CD4-positive, alpha-beta T cell treated with Interleukin-21 for 1 hour (primary cell): ENCODE measurements at regions not wholly inside any gene's neighbourhood (a gene's known extent, or its start where the extent isn't known, plus 50 kb on each side); places are given as distances from the start of the nearest gene placed in this dataset.
A peak's percentile ranks its signal among the peaks of the same experiment; 100 is the strongest.

Experiments
- DNase-seq: peaks from one replicate; pipeline ENCODE4 v3.0.0-alpha.2; 2020

DNA sequence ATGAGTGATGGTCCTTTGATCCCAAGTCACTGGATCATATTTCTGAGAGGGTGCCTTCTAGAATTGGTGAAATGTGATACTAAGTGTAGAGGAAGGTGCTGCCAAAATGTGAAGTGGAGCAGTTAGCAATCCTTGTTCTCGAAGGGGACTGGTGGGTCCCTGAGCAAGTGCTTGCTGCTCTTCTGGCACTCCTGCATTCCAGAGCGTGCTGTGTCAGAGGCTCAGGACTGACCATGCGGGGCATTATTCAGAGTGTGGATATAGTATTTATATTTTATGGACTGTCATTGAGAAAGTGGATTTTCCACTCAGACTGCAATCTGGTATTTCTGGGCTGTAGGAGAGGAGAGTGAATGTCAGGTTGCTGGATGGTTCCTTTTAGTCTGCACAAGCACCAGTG lies 152.6 kb upstream of the KL start:
- DNase-seq = no peak

DNA sequence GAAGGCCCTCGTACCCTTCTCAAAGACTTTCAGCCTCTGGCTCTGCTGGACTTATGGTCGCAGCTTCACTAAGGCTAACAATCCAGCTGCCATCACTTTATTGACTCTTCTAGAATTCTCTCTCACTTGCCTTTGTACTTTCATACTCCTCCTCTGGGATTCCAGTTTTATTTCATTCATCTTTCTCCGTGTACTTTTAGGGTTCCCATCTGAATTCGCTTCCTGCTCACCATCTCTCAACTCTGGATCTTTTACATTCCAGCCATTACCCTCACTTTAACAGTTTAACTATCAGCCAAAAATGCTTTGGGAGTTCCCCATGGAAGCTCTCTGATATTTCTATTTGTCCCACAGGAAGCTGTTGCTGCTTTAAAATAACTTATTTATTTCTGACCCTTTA lies 149.3 kb upstream of the KL start:
- DNase-seq = no peak

DNA sequence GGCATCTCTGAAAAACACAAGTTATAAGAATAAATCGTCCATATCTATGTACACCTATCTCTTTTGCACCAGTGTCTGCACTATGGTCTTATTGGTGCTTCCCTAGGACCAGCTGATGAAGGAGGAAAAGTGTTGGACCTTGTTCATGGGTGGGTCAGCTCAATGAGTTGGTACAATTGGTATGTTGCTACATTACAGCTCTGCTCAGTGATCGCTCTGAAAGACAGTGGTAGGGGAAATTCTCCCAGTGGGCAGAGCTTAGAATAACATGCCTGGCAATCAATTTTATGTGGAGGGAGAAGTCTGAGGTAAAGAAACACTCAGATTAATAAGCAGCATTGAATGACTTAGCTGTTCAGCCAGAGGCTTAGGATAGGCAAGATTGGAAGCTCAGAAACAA lies 138.7 kb upstream of the KL start:
- no peak for DNase-seq

DNA sequence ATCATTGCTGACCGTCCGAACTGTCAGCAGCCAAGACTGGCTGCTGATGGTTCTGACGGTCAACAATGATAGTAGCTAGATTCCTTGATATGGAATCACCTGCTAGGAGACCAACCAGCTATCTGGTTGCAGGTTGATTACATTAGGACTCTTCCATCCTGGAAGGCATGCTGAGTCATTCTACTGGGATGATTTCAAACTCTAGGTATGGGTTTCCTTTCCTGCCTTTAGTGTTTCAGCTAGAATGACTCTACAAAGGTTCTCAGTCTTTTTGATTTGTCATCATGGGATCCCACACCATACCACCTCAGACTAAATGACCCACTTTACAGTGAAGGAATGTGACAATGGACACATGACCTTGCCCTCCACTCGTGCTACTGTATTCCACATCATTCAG lies 138.1 kb upstream of the KL start:
- DNase-seq = no peak

DNA sequence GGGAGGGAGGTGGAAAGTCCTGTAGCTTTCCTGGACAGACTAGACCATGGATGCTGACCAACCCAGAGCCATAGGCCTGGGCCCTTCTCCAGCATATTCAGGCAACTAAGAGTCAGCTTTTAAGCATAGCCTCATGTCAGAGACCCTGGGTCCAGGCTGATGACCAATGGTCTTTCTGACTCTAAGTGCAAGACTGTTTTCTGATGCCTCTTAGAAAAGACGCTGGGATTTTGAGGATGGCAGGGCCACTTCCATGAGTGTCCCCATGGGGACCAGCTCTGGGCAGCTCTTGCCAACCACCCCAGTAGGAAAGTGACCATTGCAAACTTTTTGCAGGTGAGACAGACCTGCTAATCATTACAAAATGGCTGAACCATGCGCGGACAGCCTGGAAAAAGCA lies 135.6 kb upstream of the KL start:
- no peak for DNase-seq

DNA sequence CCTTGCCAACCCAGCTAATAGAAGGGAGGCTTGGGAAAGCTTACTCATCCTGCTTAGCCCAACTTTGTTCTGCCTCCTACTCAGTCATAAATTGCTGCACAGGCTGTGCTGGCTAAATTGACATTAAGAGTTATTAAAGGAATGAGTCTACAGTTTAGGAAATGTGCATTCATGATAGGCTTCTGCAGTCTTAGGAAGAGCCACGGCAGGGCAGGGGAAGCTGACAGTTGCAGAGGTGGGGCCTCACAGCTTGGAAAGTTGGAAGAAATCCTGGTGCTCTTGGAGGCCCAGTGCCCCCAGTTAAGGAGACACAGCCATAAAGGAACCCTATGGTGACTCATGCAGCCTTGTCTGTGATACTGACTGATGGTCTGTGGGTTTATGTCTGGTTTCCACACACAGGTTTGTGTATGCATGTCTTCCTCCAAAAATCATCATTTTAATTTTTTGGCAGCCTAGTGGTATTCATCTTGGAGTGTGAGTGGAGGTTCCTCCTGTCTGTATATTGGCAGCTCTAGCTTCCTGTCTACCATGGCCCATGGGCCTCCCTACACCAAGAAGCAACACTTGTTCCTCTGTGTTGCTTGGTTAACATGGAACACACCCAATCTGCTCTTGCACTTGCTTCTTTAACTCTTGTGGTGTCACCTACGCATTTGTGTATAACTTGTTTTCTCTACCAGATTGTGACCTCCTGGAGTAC lies 135.0 kb upstream of the KL start:
- DNase-seq = no peak

GRCh38 chr13:32881777-32882145 lies 134.5 kb upstream of the KL start:
- DNase-seq = no peak

- no peak for DNase-seq
Measured at GRCh38 chr13:32882691-32883090, 133.5 kb upstream of the KL start.

GRCh38 chr13:32883474-32883873 lies 132.7 kb upstream of the KL start:
- DNase-seq = no peak

DNA sequence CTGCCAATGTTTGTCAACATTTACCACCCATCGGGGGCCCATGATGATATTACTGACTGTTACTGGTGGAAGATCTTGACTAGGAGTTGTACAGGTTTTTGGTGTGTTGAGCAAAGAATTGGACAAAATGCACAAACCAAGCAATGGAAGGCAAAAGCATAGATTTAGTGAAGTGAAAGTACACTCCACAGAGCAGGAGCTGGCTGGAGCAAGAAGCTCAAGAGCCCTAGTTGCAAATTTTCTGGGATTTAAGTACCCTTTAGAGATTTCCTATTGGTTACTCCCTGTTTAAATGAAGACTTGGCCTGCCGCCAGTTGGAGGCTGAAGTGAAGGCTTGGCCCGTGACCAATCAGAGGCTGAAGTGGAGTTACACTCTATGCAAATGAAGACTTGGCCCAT lies 128.6 kb upstream of the KL start:
- DNase-seq = no peak

DNA sequence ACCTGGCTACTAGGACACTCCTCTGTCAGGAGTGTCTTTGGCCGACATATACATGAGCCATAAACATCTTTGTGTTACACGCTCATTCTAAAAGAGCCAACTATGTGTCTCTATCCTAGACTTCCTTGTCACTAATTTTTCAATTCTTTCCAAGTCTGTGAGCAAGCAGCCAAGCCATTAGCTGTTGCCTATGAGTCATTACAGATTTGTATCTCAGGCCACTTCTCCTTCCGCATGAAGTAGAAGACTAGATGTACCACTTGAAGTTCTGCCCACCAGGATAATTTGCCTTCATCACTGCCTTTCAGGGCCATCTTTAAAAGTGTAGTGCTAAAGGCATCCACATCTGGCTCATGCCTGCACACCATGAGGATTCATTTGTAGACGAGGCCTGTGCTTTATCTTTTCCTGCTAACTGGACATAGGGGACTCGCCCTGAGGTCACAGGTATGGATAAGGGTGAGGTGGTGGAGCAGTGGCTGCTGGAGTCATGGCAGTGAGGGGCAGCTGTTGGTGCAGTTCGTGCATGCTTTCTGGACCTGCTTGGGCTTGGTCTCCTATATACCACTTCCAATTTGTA lies 126.1 kb upstream of the KL start:
- DNase-seq = no peak

GRCh38 chr13:32893176-32893575 lies 123.0 kb upstream of the KL start:
- no peak for DNase-seq

- no peak for DNase-seq
Measured at GRCh38 chr13:32894589-32895001, 121.6 kb upstream of the KL start.

- no peak for DNase-seq
Measured at GRCh38 chr13:32895296-32895695, 120.9 kb upstream of the KL start.

DNA sequence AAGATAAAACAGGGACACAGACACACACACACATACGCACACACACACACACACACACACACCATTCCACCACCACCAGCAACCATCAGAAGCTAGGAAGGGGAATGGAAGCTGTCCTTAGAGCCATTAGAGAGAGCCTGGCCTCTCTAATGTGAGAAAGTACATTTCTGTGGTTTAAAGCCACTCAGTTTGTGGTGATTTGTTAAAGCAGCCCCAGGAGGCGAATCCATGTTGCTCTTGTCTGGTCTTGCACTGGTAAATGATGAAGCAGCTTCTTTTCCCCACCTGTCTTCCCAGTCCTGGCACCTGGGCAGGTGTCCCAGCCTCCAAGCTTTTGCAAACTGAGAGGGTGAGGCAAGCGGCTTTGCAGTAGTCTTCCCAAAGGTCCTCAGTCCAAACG lies 118.9 kb upstream of the KL start:
- DNase-seq = no peak

DNA sequence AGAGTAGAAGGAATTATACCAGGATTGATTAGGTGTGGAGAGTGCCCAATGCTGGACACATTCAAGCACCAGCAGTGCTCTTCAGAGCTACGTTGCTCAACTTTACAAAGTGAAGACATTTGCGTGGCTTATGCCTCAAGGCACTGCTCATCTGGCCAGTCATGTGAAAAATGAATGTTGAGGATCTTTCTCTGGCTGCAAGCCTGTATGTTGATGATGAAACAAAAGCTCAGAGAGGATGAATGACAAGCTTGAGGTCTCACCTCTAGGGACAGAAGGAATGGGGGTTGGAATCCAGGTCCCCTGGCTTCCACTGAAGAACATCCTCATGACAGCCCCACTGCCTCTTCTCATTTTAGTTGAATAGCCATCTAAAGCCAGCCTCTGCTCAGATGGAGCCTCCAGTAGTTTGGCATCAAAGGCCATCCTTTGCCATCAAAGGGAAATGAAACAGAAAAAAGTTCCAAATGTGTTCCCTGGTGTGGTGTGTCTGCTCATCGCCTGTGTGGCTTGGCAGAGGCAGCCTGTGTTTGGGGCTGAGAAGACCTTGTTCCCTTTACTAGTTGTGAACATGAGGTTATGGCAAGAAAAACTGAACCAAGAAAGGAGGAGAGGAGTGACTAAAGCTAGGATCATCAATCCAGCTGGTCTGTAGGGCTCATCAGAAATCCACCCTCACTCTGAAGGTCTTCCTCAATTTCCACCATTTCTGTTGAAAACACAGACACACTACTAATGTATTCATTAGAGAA lies 114.0 kb upstream of the KL start:
- DNase-seq = no peak

DNA sequence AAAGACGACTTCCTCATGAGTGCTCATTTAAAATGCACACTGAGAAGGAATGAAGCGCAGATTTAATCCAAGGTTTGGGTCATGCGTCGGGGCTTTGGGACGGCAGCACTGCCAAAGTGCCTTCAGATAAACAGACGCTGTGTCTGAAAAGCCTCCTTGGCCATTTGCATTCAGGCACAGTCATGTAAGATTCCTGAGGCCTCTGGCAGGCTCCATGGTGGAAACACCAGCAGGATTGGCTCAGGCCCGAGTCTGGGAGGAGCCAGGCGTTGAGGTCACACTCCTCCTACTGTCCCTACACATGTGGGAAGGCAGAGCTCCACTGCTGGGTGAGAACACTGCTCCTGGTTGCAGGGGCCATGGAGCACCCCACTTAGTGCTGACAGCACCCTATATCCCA lies 113.3 kb upstream of the KL start:
- no peak for DNase-seq

DNA sequence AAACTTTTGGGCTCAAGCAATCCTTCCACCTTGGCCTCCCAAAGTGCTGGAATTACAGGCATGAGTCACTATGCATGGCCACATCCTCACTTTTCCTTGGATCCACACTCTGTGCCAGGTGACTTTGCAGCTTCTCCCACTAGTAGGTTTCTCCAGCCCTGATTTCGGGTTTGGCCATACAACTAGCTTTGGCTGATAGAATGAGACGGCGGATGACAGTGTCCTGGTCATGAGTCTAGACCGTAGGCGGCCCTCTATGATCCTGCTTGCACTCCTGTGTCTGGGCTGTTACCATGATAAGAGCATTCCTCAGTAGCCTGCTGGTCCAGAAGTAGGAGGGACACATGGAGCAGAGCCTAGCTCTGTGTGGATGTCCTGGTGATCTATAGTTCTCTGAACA lies 112.5 kb upstream of the KL start:
- no peak for DNase-seq

DNA sequence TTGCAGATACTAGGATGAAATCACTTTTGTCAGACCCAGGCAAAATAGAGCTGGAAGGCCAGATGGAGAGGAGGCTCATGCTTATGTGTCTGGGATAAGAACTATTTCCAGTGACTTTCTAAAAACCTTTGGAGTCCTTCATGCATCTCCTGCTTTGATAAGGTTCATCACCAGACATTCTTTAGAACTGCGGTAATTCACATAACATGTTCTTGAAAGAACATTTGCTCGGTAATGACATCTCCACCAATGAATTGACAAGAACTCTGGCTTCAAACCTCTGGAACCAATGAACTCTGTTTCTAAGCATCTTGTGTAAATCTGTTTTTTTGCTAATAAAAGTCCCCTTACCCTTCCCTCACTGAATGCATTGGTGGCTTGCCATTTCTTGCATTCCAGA lies 112.0 kb upstream of the KL start:
- no peak for DNase-seq

GRCh38 chr13:32905063-32905863 lies 111.0 kb upstream of the KL start:
- no peak for DNase-seq

- DNase-seq = no peak
Measured at GRCh38 chr13:32905864-32906180, 110.4 kb upstream of the KL start.

- no peak for DNase-seq
Measured at GRCh38 chr13:32907211-32907610, 109.0 kb upstream of the KL start.

DNA sequence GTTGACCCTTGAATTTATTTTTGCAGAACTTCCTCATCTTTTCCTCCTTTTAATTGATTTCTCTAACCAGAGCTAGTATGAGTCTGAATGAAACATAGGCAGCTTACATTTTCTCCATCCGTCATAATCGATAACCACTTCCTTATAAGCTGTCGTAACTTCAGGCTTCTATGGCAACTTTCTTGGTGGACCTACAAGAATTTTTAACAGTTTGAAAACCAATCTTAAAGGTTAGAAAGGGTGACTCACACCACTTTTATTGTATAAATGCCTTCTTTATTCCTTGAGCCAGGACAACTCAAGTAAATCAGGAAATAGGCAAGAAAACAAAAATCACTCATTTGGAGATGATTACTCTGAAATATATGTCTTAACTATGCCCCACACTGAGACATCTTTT lies 105.7 kb upstream of the KL start:
- DNase-seq = no peak

GRCh38 chr13:32911506-32911905 lies 104.7 kb upstream of the KL start:
- peak; percentile 17 for DNase-seq
